ENCODE measurements at regions not wholly inside any gene's neighbourhood (a gene's known extent, or its start where the extent isn't known, plus 50 kb on each side); places are given as distances from the start of the nearest gene placed in this dataset.

GRCh38 chr7:54701982-54702381, 57.0 kb downstream of the SEC61G start:
- H3K4me3 Mint-ChIP-seq = no peak overlapping the region
- no peak for DNase-seq
- CTCF ChIA-PET = no interaction called here
- intact Hi-C loops (cut with micrococcal nuclease) = no loop called here
- H3K9me3 Mint-ChIP-seq = peaks cover 9% of the 10 kb centered on the region
- peaks cover under 1% of the 10 kb centered on the region for H3K36me3 Mint-ChIP-seq (ENCODE audit: low read depth)
- peaks cover 3% of the 10 kb centered on the region for H3K27me3 Mint-ChIP-seq (ENCODE audit: low read depth)
- no peak overlapping the region for H3K27ac Mint-ChIP-seq
- no peaks in the 10 kb centered on the region for H3K4me1 Mint-ChIP-seq (ENCODE audit: low read depth)

DNA sequence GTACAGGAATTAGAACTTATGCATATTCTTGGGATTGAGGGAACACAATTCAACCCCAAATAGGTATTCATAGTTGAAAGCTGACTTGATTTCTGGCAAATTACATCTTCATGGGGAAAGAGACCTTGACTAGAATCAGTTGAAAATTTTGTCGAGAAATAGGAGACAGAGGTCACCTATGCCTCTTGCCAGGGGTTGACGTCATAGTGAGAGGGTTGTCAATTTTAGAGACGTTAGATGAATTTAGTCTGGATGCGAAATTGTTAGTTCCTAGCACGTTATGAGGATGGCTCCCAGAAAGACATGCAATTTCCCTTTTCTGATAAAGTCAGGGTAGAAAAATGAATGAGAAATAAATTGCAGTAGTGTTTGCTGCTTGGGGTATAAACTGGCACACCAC, 59.3 kb downstream of the SEC61G start:
- intact Hi-C loops (cut with micrococcal nuclease) = no loop called here
- peaks cover 2% of the 10 kb centered on the region for H3K9me3 Mint-ChIP-seq
- no peak overlapping the region for H3K4me3 Mint-ChIP-seq
- H3K4me1 Mint-ChIP-seq (ENCODE audit: low read depth) = no peaks in the 10 kb centered on the region
- H3K27ac Mint-ChIP-seq = no peak overlapping the region
- no peak for DNase-seq
- H3K27me3 Mint-ChIP-seq (ENCODE audit: low read depth) = no peaks in the 10 kb centered on the region
- no peaks in the 10 kb centered on the region for H3K36me3 Mint-ChIP-seq (ENCODE audit: low read depth)
- CTCF ChIA-PET = no interaction called here

- intact Hi-C loops (cut with micrococcal nuclease) = no loop called here
- H3K4me3 Mint-ChIP-seq = no peak overlapping the region
- CTCF ChIA-PET = no interaction called here
These were observed 61.3 kb downstream of the SEC61G start for GRCh38 chr7:54697659-54698186.

DNA sequence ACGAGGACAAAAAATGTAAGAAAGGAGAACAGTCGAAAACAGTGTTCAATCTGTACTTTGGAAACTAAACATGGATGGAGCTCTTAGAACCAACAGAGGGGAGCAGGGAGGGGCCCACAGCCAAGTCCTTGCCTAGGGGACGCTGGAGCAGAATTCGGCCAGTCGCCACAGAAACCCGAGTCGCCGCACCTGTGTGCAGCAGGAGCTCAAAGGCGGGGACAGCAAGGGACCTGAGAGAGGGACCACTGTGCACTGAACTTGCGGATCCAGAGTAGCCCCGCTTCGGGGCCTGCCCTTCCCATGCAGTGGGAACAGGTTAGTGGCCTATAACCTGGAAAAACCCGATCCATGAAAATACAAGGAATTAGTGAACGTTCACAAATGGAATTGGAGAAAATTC, 68.1 kb downstream of the SEC61G start:
- CTCF ChIA-PET = no interaction called here
- H3K4me1 Mint-ChIP-seq (ENCODE audit: low read depth) = no peaks in the 10 kb centered on the region

More at GRCh38 chr7:54697659-54698186, 61.3 kb downstream of the SEC61G start:
- Mint-ChIP-seq H3K36me3 (ENCODE audit: low read depth) (no peaks in the 10 kb centered on the region), H3K9me3 (peaks cover 2% of the 10 kb centered on the region), H3K27ac (no peak overlapping the region), H3K27me3 (ENCODE audit: low read depth) (no peaks in the 10 kb centered on the region), H3K4me1 (ENCODE audit: low read depth) (no peaks in the 10 kb centered on the region)
- no peak for DNase-seq

DNA sequence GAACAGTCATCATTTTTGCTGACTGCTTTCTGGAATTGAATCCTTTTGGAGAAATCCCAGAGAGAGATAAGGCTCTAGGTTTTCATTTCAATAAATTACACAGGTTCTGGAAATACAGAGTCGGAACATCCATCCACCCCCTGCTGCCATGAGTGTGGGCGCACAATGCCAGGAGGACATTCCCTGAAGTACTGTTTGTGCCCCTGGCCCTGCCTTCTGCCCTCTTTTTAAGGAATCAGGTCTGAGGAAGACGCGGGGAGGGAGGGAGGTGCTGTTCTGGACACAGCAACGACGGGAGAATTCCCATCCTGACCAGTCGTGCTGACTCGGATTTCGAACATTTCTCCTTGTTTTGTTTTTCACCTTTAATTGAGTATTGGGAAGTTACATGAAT, 69.0 kb downstream of the SEC61G start:
- intact Hi-C loops (cut with micrococcal nuclease) = no loop called here
- no peak overlapping the region for H3K27ac Mint-ChIP-seq
- CTCF ChIA-PET = no interaction called here
- DNase-seq = no peak
- H3K4me1 Mint-ChIP-seq (ENCODE audit: low read depth) = no peaks in the 10 kb centered on the region
- H3K9me3 Mint-ChIP-seq = peaks cover 1% of the 10 kb centered on the region
- no peaks in the 10 kb centered on the region for H3K27me3 Mint-ChIP-seq (ENCODE audit: low read depth)
- no peak overlapping the region for H3K4me3 Mint-ChIP-seq
- no peaks in the 10 kb centered on the region for H3K36me3 Mint-ChIP-seq (ENCODE audit: low read depth)

More for the DNA sequence above, 68.1 kb downstream of the SEC61G start:
- Mint-ChIP-seq H3K9me3 (no peaks in the 10 kb centered on the region), H3K36me3 (ENCODE audit: low read depth) (no peaks in the 10 kb centered on the region), H3K4me3 (no peak overlapping the region), H3K27me3 (ENCODE audit: low read depth) (no peaks in the 10 kb centered on the region), H3K27ac (no peak overlapping the region)
- intact Hi-C loops (cut with micrococcal nuclease) = no loop called here
- no peak for DNase-seq

DNA sequence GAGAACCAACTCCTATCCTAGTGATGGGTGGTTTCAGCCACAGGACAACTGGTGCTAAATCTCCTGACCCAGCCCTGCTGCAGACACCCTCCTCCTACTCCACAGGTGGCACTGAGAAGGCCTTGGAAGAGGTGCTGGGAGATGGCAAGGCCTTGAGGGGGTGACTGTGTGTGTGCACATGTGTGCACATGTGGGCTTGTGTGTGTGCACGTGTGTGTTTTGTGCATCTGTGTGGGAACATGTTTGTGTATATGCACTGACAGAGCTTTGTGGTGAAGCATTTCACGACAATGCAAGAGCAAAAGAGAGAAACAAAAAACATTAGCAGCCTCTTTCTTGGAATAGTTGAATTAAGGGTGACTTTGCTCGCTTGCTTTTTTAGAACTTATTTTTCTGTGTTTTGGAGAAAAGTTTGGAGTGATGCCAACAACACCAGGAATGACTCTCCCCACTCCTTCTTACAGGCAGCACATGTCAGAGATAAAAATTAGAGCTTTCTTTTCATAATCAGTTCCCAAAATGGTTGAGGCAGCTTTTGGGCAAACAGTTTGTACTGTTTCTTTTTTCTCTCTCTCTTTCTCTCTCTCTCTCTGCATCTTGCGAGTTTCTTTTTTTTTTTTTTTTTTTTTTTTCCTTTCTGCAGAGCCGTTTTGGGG, 69.5 kb downstream of the SEC61G start:
- Mint-ChIP-seq H3K4me3 (no peak overlapping the region), H3K4me1 (ENCODE audit: low read depth) (no peaks in the 10 kb centered on the region), H3K9me3 (peaks cover 5% of the 10 kb centered on the region), H3K36me3 (ENCODE audit: low read depth) (no peaks in the 10 kb centered on the region), H3K27ac (no peak overlapping the region), H3K27me3 (ENCODE audit: low read depth) (no peaks in the 10 kb centered on the region)
- DNase-seq = no peak
- CTCF ChIA-PET = no interaction called here
- intact Hi-C loops (cut with micrococcal nuclease) = no loop called here

GRCh38 chr7:54687462-54688212, 71.4 kb downstream of the SEC61G start:
- CTCF ChIA-PET = no interaction called here
- Mint-ChIP-seq H3K27me3 (ENCODE audit: low read depth) (no peaks in the 10 kb centered on the region), H3K27ac (no peak overlapping the region), H3K9me3 (peaks cover 5% of the 10 kb centered on the region), H3K4me1 (ENCODE audit: low read depth) (no peaks in the 10 kb centered on the region), H3K4me3 (no peak overlapping the region), H3K36me3 (ENCODE audit: low read depth) (no peaks in the 10 kb centered on the region)
- intact Hi-C loops (cut with micrococcal nuclease) = no loop called here
- DNase-seq = no peak

DNA sequence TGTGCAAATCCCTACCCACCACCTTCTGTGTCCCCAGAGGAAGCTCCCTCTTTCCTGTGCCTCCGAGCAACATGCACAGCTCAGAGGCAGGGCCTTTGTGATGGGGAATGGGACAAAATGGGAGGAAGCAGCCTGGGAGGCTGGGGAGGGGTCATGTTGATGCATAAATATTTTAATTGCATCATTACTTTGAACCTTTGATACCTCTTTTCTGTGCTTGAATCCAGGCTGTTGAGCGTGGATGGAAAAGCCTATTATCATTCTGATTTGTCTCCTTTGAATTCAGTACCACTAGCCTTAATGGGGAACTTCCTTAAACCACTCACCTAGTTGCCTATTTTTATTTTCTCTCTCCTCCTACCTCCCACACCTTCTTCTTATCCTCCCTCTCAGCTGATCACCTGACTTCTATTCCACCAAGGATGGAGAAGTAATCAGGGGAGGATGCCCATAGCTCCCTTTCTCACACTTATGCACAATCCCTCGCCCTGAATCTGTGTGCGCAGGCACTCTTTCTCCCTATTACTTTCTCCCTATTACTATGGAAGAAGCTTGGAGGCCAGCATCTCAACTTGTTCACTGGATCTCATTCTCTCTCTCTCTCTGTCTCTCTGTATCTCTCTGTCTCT, 78.5 kb downstream of the SEC61G start:
- peaks cover 8% of the 10 kb centered on the region for H3K9me3 Mint-ChIP-seq
- H3K36me3 Mint-ChIP-seq (ENCODE audit: low read depth) = no peaks in the 10 kb centered on the region

DNA sequence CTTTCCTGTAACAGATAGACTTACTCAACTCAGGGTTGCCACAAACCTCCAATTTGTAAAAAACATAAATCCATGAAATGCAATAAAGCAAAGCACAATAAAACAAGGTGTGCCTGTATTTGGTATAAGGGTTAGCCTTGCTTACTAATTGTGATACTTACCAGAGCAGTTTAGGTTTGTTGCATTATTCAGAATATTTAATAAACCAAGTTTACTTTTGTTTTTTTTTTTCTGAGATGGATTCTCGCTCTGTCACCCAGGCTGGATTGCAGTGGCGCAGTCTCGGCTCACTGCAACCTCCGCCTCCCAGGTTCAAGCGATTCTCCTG, 79.6 kb downstream of the SEC61G start:
- DNase-seq = no peak
- H3K27ac Mint-ChIP-seq = no peak overlapping the region
- no peaks in the 10 kb centered on the region for H3K36me3 Mint-ChIP-seq (ENCODE audit: low read depth)
- H3K9me3 Mint-ChIP-seq = peaks cover 3% of the 10 kb centered on the region
- no peak overlapping the region for H3K4me3 Mint-ChIP-seq
- intact Hi-C loops (cut with micrococcal nuclease) = no loop called here
- peaks cover 5% of the 10 kb centered on the region for H3K27me3 Mint-ChIP-seq (ENCODE audit: low read depth)
- no peaks in the 10 kb centered on the region for H3K4me1 Mint-ChIP-seq (ENCODE audit: low read depth)
- CTCF ChIA-PET = no interaction called here

More for the DNA sequence above, 78.5 kb downstream of the SEC61G start:
- no peak overlapping the region for H3K27ac Mint-ChIP-seq
- no peaks in the 10 kb centered on the region for H3K4me1 Mint-ChIP-seq (ENCODE audit: low read depth)
- intact Hi-C loops (cut with micrococcal nuclease) = no loop called here
- CTCF ChIA-PET = interaction anchor here (0.9 kb wide), 1 partner anchor 11 kb away, joined by 5 read pairs; no protein-coding TSS in a partner anchor
- peaks cover 5% of the 10 kb centered on the region for H3K27me3 Mint-ChIP-seq (ENCODE audit: low read depth)
- H3K4me3 Mint-ChIP-seq = no peak overlapping the region
- DNase-seq = no peak

DNA sequence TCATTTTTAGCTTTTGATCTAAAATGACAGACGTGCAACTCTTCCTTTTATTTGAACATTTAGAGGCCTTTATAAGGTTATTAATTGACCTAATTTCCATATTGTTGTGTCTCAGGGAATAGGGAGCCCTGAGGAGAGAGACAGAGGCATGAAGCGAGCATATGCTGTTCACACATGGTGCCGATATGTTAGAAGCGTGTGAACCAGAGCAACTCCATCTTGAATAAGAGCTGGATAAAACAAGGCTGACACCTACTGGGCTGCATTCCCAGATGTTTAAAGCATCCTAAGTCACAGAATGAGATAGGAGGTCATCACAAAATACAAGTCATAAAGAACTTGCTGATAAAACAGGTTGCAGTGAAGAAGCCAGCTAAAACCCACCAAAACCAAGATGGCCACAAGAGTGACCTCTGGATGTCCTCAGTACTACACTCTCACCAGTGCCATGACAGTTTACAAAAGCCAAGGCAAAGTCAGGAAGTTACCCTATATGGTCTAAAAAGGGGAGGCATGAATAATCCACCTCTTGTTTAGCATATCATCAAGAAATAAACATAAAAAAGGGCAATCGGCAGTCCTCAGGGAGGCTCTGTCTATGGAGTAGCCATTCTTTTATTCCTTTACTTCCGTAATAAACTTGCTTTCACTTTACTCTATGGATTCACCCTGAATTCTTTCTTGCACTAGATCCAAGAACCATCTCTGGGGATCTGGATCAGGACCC, 80.1 kb downstream of the SEC61G start:
- no peaks in the 10 kb centered on the region for H3K4me1 Mint-ChIP-seq (ENCODE audit: low read depth)
- H3K27me3 Mint-ChIP-seq (ENCODE audit: low read depth) = peaks cover 5% of the 10 kb centered on the region
- H3K4me3 Mint-ChIP-seq = no peak overlapping the region
- no peaks in the 10 kb centered on the region for H3K36me3 Mint-ChIP-seq (ENCODE audit: low read depth)
- no peak for DNase-seq
- H3K27ac Mint-ChIP-seq = no peak overlapping the region
- intact Hi-C loops (cut with micrococcal nuclease) = no loop called here
- peaks cover 3% of the 10 kb centered on the region for H3K9me3 Mint-ChIP-seq
- CTCF ChIA-PET = interaction anchor here (0.7 kb wide), 1 partner anchor 57 kb away, joined by 3 read pairs; no protein-coding TSS in a partner anchor

DNA sequence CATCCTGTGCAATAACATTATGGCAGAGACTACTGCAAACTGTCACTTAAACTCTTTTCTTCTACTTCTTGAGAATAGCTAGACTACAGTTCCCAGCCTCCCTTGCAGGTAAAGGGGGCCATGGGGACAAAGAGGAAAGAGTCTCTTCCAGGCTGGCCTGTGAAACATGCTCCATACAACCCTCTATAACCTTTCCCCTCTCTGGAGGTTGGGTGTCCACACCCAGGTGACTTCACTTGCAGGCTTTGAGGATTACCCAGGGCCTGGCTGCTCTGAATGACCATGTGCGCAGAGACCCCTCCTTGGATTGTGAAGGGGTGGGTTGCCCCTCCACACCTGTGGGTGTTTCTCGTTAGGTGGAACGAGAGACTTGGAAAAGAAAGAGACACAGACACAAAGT, 84.1 kb downstream of the SEC61G start:
- H3K27ac Mint-ChIP-seq = no peak overlapping the region
- DNase-seq = no peak
- intact Hi-C loops (cut with micrococcal nuclease) = no loop called here
- no peaks in the 10 kb centered on the region for H3K36me3 Mint-ChIP-seq (ENCODE audit: low read depth)
- H3K9me3 Mint-ChIP-seq = peaks cover 3% of the 10 kb centered on the region
- H3K27me3 Mint-ChIP-seq (ENCODE audit: low read depth) = no peaks in the 10 kb centered on the region
- H3K4me3 Mint-ChIP-seq = no peak overlapping the region
- no peaks in the 10 kb centered on the region for H3K4me1 Mint-ChIP-seq (ENCODE audit: low read depth)
- CTCF ChIA-PET = no interaction called here

DNA sequence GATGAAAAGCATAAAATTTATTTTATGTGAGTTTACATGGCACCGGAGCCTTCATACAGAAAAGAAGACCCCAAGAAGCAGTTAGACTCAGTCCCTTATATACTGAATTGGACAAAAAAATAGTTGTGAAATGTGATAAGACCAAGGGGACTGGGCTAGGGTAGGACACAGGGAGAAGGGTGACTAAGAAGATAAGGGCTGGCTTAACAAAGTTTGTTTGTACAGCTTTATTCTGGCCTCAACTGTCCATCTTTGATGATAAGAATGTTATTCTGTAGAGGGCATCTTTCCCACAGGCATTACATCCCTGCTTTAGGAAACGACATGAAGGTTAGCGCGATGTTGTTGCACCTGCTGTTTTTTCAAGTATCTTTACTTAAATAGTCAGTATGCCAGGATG, 86.5 kb downstream of the SEC61G start:
- Mint-ChIP-seq H3K27me3 (ENCODE audit: low read depth) (no peaks in the 10 kb centered on the region), H3K27ac (no peak overlapping the region)
- CTCF ChIA-PET = no interaction called here

More for the DNA sequence above, 86.5 kb downstream of the SEC61G start:
- H3K9me3 Mint-ChIP-seq = peaks cover 6% of the 10 kb centered on the region
- no peaks in the 10 kb centered on the region for H3K36me3 Mint-ChIP-seq (ENCODE audit: low read depth)
- no peak for DNase-seq
- H3K4me1 Mint-ChIP-seq (ENCODE audit: low read depth) = no peaks in the 10 kb centered on the region
- no peak overlapping the region for H3K4me3 Mint-ChIP-seq
- intact Hi-C loops (cut with micrococcal nuclease) = no loop called here
